Body of pancreas (tissue), 4 donors: ENCODE measurements at regions not wholly inside any gene's neighbourhood (a gene's known extent, or its start where the extent isn't known, plus 50 kb on each side); places are given as distances from the start of the nearest gene placed in this dataset.

Source experiments
- CTCF ChIP-seq, 7 experiments: fragments of 450-650 bp in 4 of 7; fragments of 200-600 bp in 3 of 7; sonication (generic) in 3 of 7; IDR thresholded peaks; one replicate each; pipeline ENCODE4 v1.5.1; 2016 to 2019; ENCODE audit warnings: antibody characterized with exemption in 7 of 7
- POLR2A ChIP-seq, 3 donors: fragments of 450-650 bp; IDR thresholded peaks; one replicate each; pipeline ENCODE4 v1.6.1; 2016; ENCODE audit warnings: antibody characterized with exemption in 3 of 3, mild to moderate bottlenecking in 2 of 3

GRCh38 chr20:60332523-60332922 lies 374.3 kb downstream of the CDH26 start:
- TF ChIP-seq CTCF (IDR thresholded peaks at IDR 0.05) (no peak), POLR2A (IDR thresholded peaks at IDR 0.05) (no peak)
